HG03097 (cell line): ENCODE measurements at regions not wholly inside any gene's neighbourhood (a gene's known extent, or its start where the extent isn't known, plus 50 kb on each side); places are given as distances from the start of the nearest gene placed in this dataset.

Source experiments
- ATAC-seq: cut with Tn5 transposase; IDR thresholded peaks from one replicate; pipeline ENCODE4 v1.9.1; 2021; ENCODE audit not compliant: unreplicated experiment, low FRiP score

DNA sequence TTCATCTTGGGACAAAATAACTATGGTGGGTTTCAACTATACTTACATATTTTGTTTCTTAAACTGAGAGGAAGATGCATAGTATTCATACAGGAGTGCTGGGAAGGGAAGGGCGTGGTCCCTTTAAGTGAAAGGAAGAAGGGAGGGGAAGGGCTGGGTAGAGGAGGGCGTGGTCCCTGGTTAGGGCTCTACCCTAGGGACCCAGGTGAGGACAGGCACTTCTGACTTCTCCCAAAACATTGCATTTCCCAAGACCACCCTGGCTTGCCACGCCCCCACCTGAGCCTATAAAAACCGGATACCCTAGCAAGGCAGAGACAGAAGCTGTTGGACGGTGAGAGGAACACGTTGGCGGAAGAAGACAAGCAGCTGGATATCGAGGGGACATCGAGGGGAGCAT lies 157.6 kb upstream of the PLXNA4 start:
- ATAC-seq = no peak

DNA sequence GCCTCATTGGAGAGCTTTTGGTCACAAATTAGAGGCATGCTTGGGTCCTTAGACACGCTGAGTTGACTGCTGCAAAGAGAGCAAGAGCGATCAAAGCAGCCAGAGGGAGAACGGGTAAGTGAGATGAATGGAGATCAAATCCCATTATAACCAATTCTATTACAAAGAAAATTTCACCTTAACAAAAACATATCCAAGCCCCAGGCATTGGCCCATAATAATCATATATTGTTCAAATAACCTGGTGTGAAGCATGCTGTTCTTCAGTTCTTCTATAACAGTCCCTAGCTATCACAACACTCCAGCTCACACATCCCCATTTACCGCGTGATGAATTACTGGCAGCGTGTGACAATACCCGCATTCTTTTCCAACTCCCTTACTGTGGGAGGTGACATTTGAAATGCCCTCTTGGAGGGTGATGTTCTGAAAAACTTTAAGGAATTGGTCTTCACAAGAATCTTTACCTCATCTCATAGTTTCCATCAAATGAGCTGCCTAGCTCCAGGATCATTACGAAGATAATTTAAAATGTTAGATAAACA lies 156.1 kb upstream of the PLXNA4 start:
- ATAC-seq = no peak

DNA sequence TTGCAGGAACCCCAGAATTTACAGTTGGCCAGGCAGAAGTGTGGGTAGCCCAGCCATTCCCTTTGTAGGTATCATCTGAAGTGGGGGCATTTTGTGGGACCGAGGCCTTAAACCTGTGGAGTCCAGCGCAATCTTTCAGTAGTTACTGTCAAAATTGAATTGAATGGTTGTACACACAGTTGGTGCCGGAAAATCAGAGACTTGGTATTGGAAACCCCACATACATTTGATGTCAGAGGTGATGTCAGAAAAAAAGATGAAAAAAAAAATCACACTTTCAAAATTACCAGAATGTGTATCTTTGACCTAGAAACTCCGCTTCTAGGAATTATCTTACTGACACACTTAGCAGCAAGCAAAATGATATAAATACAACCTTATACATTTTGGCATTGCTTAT lies 153.8 kb upstream of the PLXNA4 start:
- no peak for ATAC-seq

DNA sequence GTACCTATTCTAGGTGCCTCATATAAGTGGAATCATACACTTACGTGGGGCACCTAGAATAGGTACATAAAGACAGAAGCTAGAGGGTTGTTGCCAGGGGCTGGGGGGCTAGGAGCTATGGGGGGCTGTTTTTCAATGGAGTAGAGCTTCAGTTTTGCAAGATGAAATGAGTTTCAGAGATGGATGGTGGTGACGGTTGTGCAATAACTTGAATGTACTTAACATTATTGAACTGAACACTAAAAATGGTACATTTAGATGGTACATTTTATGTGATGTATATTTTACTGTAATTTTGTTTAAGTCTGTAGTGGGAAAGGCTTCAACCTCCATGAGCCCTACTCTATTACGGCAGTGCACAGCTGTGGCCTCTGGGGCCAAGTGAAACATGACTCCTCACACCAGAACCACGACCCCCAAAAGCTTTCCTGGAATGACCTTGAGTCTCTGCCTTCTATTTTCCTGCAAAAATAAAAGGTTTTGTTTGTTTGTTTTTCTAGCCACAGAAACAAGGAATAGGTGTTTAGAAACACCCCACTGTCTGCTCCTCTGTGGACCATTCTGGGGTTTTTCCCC lies 147.3 kb upstream of the PLXNA4 start:
- no peak for ATAC-seq

DNA sequence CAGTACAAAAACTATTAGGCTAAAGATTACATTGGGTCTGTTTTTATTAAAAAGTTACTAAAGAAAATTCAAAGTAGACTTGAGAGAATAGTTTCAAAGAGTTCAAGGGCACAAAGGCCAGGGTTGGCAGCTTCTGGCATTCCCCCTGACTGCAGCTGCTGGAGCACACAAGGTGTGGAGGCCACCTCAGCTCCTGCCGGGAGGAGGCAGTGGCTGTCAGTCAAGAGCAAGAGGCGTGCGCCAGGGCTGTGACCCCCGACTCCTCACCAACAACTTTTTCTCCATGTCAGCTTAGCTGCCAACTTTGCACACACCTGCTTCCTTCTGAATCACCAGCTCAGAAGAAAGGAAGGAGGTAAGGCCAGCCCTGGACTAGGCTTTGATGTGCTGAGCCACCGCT lies 144.6 kb upstream of the PLXNA4 start:
- ATAC-seq = no peak

DNA sequence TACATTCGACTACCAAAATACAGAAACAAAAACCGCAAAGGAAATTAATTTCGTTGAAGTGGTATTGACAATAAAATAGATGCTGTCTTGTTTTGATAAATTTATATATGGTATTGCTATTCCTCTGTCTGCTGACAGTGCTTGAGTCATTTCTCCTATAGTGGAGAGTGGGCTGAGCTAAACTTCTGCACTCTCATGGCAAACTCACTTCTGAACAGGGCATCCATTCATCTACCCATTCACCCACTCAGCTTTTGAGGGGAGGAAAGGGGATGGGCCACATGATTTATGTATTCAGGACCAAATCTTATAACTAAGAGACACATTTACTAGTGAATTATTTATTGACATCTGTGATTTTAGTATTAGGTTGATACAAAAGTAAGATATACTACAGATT lies 137.6 kb upstream of the PLXNA4 start:
- no peak for ATAC-seq

DNA sequence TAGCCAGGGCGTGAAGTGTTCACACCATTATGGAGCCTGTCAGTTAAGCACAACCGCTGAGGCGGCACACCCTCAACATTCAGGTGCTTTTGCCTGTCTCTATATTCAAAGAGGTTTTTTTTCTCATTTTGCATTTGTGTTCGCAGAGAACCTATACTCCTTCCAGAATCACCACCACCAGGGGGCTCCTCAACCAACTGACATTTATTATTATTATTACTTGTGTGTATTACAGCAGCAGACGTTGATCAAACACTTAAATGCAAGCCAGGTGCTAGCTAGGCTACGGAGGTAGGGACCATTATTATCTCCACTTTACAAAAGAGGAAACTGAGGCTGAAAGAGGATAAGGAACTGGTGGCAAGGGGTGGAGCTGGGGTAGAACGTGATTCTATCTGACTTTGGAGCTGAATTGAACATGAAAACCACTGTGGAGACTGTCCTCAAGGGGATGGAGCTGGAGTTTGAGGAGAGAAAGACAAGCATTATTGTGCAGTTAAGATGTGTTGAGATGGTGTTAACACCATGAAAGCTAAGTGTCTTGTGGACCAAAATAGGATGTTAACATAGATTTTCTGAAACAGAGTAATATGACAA lies 133.8 kb upstream of the PLXNA4 start:
- no peak for ATAC-seq

DNA sequence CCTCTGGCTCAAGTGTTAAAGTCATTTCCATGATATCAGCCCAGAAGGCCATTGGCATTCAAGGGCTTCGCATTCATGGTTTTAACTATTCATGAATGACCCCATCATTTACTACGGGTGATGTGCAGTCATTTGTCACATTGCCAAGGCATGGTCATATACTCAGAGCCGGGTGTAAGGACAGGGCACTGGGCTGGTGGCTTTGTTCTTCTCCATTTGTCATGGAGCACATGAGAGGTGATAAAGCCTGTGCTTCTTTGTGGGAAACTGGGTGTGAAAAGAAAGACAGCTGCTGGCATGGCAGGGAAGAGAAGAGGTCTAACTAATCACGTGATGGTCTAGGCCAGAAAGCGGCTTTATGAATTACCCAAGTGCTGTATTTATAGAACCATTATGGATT lies 132.2 kb upstream of the PLXNA4 start:
- ATAC-seq = no peak

DNA sequence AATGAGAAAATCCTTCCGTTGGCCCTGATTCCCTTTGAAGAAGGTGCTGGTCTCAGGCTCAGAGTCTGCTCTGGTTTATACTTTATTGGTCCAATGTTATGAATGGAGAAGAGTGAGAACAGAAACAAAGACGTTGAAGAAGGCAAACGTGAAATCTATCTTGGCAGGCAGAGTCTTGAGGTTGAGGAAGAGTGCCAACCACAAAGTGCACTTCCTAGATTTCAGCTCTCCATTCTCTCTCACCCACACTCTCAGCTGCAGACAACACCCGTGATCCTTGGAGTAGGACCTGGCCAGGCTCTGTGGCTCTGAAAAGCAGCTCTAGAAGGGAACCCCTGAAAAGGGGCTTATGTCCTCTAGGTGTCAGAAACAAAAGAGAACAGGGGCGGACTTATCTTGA lies 128.9 kb upstream of the PLXNA4 start:
- ATAC-seq = no peak

DNA sequence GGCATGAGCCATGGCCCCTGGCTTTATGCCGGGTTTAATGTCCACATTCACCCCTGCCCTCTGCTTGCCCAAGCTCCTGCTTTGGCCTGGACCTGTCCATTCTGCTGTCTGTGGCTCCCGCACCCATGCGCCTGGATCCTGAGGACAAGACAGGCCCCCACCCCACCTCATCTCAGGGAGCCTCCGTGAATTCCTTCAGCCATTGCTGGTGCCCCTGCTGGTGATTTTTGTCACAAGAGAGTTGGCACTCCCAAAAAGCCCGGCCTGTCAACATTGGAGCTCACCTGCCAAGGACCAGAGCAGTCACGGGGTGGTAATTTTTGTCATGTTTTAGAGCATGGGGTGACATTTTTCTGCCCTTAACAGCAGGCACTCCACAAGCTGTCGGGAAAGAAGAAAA lies 127.5 kb upstream of the PLXNA4 start:
- ATAC-seq = no peak

DNA sequence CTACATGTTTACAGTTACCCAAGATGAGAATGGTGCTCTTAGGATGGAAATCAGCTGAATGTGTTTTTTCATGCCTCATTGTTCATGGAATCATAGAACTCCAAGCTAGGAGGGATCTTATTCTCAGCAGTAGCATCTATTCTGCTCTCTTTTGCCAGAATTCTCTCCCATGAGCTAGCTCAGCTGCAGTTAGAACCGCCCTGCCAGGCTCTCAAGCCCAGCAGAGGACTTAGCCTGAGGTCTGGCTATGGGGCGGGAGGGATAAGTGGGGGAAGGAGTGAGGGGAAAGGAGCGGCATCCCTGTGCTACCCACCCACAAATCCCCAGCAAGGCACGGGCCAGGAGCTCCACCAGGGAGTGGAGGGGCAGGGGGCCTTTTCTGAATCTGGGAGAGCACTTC lies 120.7 kb upstream of the PLXNA4 start:
- no peak for ATAC-seq

DNA sequence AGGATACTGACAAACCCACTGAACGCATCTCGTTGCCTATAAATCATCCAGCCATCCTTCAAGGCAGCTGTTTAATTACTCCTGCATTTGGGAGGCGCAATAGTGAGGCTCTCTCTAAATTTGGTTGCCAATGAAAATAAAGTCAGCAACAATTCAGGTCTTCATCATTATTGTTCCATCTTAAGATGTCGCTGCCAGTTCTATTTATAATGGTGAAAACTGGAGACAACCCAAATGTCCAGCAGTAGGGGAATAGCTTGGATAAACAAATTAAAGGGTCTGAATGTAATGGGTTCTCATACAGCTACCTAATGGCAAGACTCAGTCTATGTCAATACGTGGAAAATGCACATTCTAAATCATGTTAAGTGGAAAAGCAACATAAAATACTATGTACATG lies 120.1 kb upstream of the PLXNA4 start:
- no peak for ATAC-seq

DNA sequence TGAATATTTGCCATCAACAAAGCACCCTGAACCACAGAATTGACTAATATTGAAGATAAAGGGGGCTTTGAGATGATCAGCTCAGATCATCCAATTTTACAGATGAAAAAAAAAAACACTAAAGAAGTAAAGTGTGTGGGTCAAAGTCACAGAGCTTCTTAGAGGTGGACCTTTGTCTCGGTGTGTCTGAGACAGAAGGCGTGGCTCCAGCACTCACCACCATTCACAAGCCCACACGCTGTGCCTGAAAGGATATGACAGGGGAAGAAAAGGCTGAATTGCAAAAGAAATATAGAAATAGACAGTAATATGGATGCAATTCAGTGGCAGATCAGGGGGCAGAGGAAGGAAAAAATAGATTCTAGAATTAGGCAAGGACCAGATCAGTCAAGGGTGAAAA lies 114.9 kb upstream of the PLXNA4 start:
- ATAC-seq = no peak

DNA sequence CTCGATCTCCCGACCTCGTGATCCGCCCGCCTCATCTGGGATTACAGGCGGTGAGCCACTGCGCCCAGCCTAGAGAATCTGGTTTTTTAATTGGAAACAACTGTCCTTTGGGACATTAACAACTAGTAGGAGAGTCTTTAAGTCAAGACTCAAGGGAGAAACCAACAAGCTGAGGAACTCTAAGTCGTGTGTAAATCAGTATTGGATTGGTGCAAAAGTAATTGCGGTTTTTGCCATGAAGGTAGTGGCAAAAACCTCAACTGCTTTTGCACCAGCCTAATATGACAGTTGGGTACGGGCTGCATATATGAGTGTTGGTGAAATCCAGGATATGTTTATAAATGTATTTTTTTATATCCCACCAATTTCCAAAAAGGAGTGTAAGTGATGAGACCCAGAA lies 113.9 kb upstream of the PLXNA4 start:
- no peak for ATAC-seq

DNA sequence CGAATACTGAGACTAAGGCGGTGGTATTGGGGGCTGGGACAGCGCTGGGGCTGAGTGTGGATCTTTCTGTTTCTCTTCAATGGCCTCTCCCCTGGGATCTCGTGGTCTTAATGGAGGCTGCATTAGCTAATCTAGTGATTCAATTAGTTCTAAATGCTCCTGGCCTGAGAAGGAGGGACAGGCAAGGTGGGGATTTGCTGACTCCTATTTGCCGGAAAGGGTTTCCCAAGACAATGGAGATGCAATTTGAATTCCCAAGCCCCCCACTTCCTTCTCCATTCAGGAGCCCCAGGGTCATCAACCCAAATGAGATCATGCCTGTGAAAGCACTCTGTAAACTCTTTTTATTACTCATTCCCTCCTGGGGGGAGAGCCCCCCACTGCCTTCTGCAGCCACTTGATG lies 111.7 kb upstream of the PLXNA4 start:
- no peak for ATAC-seq

DNA sequence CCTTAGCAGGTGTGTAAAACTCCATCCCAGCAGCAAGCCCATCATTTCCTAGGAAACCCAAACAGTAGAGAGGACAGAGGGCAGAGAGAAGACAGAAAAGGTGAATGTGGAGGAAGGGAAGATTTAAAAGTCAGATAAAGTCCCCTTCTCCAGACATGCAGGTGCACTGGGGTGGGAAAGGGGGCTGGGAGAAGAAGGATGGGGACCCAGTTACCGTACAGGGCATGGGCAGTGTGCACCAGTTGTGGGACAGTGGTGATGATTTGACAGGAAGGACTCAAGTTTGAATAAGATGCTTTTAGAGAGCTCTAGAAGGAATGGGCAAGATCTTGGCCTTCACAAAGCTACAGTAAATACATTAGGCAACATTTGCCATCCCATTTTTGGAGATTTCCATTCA lies 110.7 kb upstream of the PLXNA4 start:
- ATAC-seq = no peak

DNA sequence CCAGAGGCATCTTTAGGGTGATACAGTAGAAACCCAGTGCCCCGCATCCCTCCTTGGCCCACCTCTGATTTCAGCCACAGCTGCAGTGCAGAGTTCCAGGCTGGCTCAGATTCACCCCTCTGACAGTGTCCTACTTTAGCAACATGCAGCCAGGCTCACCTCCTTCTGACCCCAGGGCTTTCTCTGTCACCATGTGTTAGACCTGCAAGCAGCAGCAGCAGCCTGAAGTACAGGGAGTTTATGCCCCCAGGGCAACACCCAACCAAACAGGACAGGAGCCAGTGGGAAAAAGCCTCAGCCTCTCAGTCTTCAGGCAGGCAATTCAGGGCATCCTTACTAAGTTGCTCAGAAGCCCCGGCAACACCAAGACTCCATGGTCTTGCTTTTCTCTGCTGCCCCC lies 109.0 kb upstream of the PLXNA4 start:
- ATAC-seq = no peak

DNA sequence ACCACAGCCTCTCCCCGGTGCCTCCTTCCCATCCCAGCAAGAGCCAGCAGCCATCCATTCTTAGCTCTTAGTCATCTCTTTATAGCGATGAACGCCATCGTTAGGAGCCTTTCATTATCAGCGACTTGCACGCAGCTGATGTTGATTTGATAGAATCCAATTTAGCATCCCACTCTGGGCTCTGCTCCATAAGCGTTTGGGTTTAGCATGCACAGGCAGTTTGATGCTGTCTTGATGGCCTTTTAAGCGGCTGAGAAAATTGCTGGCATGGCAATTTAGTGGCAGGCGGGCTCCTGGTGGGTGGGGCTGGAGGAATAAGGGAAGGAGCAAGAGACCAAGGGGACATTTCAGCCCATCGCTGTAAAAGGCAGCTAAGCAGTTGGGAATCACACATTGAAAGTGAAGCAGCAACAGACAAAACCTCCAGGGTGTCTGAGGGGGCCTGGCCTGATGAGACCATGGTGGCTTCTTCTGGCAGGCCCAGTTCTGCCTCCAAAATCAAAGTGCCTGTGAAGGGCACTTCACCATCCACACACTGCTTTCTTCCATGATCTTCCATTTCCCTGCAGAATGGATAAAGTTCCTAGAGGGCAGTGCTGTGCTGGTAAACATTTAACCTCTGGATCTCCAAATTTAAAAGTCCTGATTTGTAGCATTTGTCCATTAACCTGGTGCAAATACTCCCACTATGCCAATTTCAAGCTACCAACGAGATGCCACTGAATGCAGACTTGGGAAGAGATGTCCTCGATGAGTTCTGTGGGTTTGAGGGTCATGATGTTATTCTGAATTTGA lies 107.8 kb upstream of the PLXNA4 start:
- no peak for ATAC-seq

DNA sequence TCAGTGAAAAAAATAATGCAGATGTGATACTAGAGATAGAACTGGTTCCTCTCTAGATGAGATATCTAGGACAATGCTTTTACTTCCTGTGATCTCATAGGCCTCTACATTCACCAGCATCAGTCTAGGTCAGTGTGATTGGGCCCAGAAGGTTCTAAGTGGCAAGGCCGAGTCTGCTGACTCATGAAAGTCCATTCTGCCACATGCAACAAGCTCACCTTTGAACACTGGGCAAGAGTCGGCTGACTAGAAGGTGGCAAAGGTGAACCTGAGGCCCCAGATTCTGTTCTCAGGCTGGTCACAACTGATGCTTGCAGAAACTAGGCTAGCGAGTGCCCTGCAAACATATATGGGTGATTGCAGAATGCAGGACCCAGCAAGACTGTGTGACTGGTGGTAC lies 105.7 kb upstream of the PLXNA4 start:
- no peak for ATAC-seq

DNA sequence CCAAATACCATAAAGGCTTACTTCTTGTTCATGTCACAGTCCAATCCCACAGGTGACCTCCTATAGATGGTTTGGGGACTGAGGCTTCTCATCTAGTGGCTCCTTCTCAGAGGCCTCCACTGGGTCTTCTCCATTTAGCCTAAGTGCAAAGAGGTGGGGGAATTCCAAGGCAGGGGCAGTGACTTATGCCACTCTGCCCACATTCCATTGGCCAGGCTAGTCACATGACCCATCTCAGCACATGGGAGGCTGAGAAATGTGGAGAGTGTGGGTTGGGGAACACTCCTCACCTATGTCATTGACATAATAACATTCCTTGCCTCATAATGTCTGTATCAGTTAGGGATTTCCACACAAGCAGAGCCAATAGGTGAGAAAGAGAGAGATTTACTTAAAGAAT lies 104.3 kb upstream of the PLXNA4 start:
- no peak for ATAC-seq

DNA sequence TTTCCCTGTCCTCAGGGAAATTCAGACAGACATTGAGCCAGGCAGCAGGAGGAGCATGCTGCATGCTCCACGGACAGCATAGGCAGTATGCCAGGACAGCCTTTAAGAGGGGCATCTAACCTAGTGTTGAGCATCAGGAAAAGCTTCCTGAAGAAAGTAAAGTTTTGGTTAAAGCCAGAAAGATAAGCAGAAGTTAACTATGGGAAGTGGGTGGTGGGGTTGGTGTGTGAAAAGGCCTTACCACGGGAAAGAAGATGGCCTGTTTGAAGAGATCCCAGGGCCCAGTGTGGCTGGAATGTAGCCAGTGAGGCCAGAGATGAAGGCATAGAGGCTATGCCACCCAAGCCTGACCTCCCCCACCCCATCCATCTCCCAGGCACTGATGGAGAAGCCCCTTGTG lies 102.4 kb upstream of the PLXNA4 start:
- no peak for ATAC-seq

DNA sequence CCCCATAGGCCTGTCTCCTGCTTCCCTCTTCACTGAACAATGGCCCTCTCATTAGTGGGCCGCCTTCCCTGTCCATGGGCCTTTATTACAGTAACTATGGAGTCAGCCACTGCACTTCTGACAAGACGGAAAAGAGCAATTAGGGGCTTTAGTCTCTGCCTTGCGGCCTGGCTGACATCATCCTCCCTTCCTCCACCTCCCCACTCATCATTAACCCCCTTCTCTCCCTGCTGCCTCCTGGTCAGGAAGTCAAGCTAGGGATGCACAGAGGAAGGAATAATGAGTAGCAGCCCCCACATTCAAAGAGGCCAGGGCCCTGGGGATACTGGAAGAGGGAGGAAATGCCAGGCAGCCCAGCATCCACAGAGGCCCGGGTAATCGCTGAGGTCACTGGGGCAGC lies 101.6 kb upstream of the PLXNA4 start:
- no peak for ATAC-seq
